CD14-positive monocyte (primary cell): ENCODE measurements at regions not wholly inside any gene's neighbourhood (a gene's known extent, or its start where the extent isn't known, plus 50 kb on each side); places are given as distances from the start of the nearest gene placed in this dataset.

Source experiments
- DNase-seq, 3 donors: peaks; one replicate each; pipeline ENCODE4 v3.0.0-alpha.2; 2011 to 2022
- H2AFZ ChIP-seq: 2 replicates; pipeline ENCODE4 v1.6.0; 2012; ENCODE audit warnings: mild to moderate bottlenecking, low read depth, low read length, inconsistent platforms; ENCODE audit not compliant: insufficient read depth, poor library complexity, severe bottlenecking
- H3K27ac ChIP-seq, 2 donors: 1 replicate in 1 of 2; 2 replicates in 1 of 2; pipeline ENCODE4 v1.5.1; 2012 to 2013; ENCODE audit warnings: low read length in 2 of 2, control low read depth in 1 of 2, inconsistent platforms in 1 of 2, low read depth in 1 of 2, mild to moderate bottlenecking in 1 of 2
- H3K27me3 ChIP-seq, 2 donors: one replicate each; pipeline versions ENCODE4 v1.6.0 to v1.6.1; 2011 to 2013; ENCODE audit warnings: low read length in 2 of 2; ENCODE audit not compliant: control insufficient read depth in 2 of 2, insufficient read depth in 2 of 2
- H3K36me3 ChIP-seq, 2 donors: replicated peaks in 1 of 2; 1 replicate in 1 of 2; 2 replicates in 1 of 2; pipeline versions ENCODE4 v1.5.1 to v1.6.1; 2012 to 2013; ENCODE audit warnings: low read length in 2 of 2, control low read depth in 1 of 2, inconsistent platforms in 1 of 2, mild to moderate bottlenecking in 1 of 2; ENCODE audit not compliant: insufficient read depth in 2 of 2, control insufficient read depth in 1 of 2
- H3K4me1 ChIP-seq, 2 donors: 1 replicate in 1 of 2; 2 replicates in 1 of 2; pipeline versions ENCODE4 v1.5.1 to v1.6.1; 2012 to 2013; ENCODE audit warnings: low read length in 2 of 2, control low read depth in 1 of 2, inconsistent platforms in 1 of 2, mild to moderate bottlenecking in 1 of 2, moderate library complexity in 1 of 2; ENCODE audit not compliant: insufficient read depth in 2 of 2, control insufficient read depth in 1 of 2
- H3K4me2 ChIP-seq: replicated peaks from 2 replicates; pipeline ENCODE3; 2012; ENCODE audit warnings: low read length, moderate library complexity, mild to moderate bottlenecking; ENCODE audit not compliant: poor library complexity, severe bottlenecking; ENCODE audit errors: extremely low read depth
- H3K4me3 ChIP-seq, 3 experiments: fragments of 200-600 bp in 1 of 3; sonication (generic) in 1 of 3; replicated peaks in 1 of 3; 1 replicate in 2 of 3; 2 replicates in 1 of 3; pipeline ENCODE4 v1.5.1; 2011 to 2013; ENCODE audit warnings: low read length in 3 of 3, mild to moderate bottlenecking in 3 of 3, control low read depth in 2 of 3, low read depth in 2 of 3, inconsistent platforms in 1 of 3, moderate library complexity in 1 of 3
- H3K79me2 ChIP-seq: 2 replicates; pipeline ENCODE4 v1.6.0; 2012; ENCODE audit warnings: mild to moderate bottlenecking, control low read depth, inconsistent platforms, low read length, moderate library complexity; ENCODE audit not compliant: insufficient read depth
- H3K9ac ChIP-seq: 2 replicates; pipeline ENCODE4 v1.6.0; 2017; ENCODE audit warnings: low read length, mild to moderate bottlenecking; ENCODE audit not compliant: insufficient read depth, poor library complexity, severe bottlenecking
- H3K9me3 ChIP-seq, 2 donors: replicated peaks in 1 of 2; 1 replicate in 1 of 2; 2 replicates in 1 of 2; pipeline versions ENCODE4 v1.5.1 to v1.6.1; 2012 to 2013; ENCODE audit warnings: low read length in 2 of 2, control low read depth in 1 of 2; ENCODE audit not compliant: control insufficient read depth in 1 of 2, insufficient read depth in 1 of 2
- H4K20me1 ChIP-seq: 2 replicates; pipeline ENCODE4 v1.6.0; 2012; ENCODE audit warnings: mild to moderate bottlenecking, low read length, control low read depth, moderate library complexity; ENCODE audit not compliant: insufficient read depth
- H3K27ac Mint-ChIP-seq, 7 donors: one replicate each; pipeline ENCODE4 v1.8.0; 2020; ENCODE audit warnings: mild to moderate bottlenecking in 7 of 7, mixed read lengths in 7 of 7, moderate library complexity in 6 of 7, inconsistent platforms in 2 of 7
- H3K27me3 Mint-ChIP-seq, 3 donors: one replicate each; pipeline ENCODE4 v1.8.0; 2021 to 2022; ENCODE audit warnings: low read depth in 3 of 3, mild to moderate bottlenecking in 3 of 3, mixed read lengths in 3 of 3, moderate library complexity in 3 of 3, inconsistent platforms in 1 of 3
- H3K36me3 Mint-ChIP-seq, 2 donors: one replicate each; pipeline ENCODE4 v1.8.0; 2020; ENCODE audit warnings: mixed read lengths in 2 of 2, inconsistent platforms in 1 of 2, mild to moderate bottlenecking in 1 of 2
- H3K4me1 Mint-ChIP-seq: one replicate; pipeline ENCODE4 v1.8.0; 2020; ENCODE audit warnings: mild to moderate bottlenecking, mixed read lengths
- H3K4me3 Mint-ChIP-seq, 2 donors: one replicate each; pipeline ENCODE4 v1.8.0; 2020; ENCODE audit warnings: mild to moderate bottlenecking in 2 of 2, mixed read lengths in 2 of 2, moderate library complexity in 1 of 2
- H3K9me3 Mint-ChIP-seq, 7 donors: one replicate each; pipeline ENCODE4 v1.8.0; 2020 to 2022; ENCODE audit warnings: mixed read lengths in 7 of 7, mild to moderate bottlenecking in 6 of 7, moderate library complexity in 6 of 7, inconsistent platforms in 2 of 7
- CTCF ChIP-seq: fragments of 200-600 bp; IDR thresholded peaks from one replicate; pipeline ENCODE4 v1.8.0; 2022; ENCODE audit warnings: antibody characterized with exemption, mild to moderate bottlenecking
- WGBS: methylation state at CpG from one replicate; pipeline ENCODE4 v1.1.5; 2013; ENCODE audit warnings: missing lambda C conversion rate; ENCODE audit not compliant: insufficient coverage; 5-methylcytosine and 5-hydroxymethylcytosine counted together
- intact Hi-C, 2 donors: fragments of 100-400 bp; cut with micrococcal nuclease; formaldehyde crosslinking; loops; one replicate each; pipeline versions ENCODE4 v1.15.0 to v1.15.1; 2023

DNA sequence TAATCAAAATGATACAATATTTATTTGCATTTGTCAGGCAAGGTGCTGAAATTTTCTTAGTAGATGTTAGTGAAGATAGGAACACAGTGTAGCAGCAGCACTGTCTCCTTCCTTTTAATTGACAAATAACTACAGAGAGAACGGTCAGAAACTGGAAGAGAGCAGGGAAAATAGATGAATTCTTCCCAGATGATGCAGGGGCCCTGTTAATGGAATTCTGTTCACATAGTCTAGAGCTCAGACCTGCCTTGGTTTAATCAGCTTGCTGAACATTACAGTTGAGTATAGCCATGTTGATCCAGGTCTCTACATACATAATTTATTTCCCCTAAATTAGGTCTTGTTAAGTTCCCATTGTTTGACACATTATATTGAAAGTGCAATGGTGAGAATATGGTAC is 127.4 kb downstream of the SLC17A6 start:
- Mint-ChIP-seq H3K36me3 (no peaks in the 10 kb centered on the region), H3K4me3 (no peak overlapping the region), H3K9me3 (peaks cover 0 to 4% (median 1%) of the 10 kb centered on the region in 7 donors), H3K27me3 (peaks cover 0 to 2% (median 0%) of the 10 kb centered on the region in 3 donors), H3K4me1 (no peaks in the 10 kb centered on the region), H3K27ac (no peak overlapping the region)
- no peak overlapping the region for H3K27ac ChIP-seq
- H3K27me3 ChIP-seq, result no peaks in the 10 kb centered on the region
- H4K20me1 ChIP-seq, result no peaks in the 10 kb centered on the region
- no CpG with 5 or more reads among the region's 1 CpG for WGBS
- no peak overlapping the region for H3K4me3 ChIP-seq
- no peaks in the 10 kb centered on the region for H3K4me1 ChIP-seq
- H3K9ac ChIP-seq, result no peak overlapping the region
- H2AFZ ChIP-seq, result no peak overlapping the region
- H3K4me2 ChIP-seq, result no peak overlapping the region
- H3K36me3 ChIP-seq, result no peaks in the 10 kb centered on the region
- intact Hi-C loops, result no loop called here
- H3K9me3 ChIP-seq, result no peaks in the 10 kb centered on the region
- H3K79me2 ChIP-seq, result no peaks in the 10 kb centered on the region
- TF ChIP-seq CTCF, result no peak
- no peak for DNase-seq

- TF ChIP-seq CTCF, result no peak
- H3K9me3 ChIP-seq, result no peaks in the 10 kb centered on the region
- no peak overlapping the region for H3K4me3 Mint-ChIP-seq
- no peaks in the 10 kb centered on the region for H3K4me1 Mint-ChIP-seq
- H3K79me2 ChIP-seq, result no peaks in the 10 kb centered on the region
- H3K27me3 ChIP-seq, result no peaks in the 10 kb centered on the region
- intact Hi-C loops, result no loop called here
- no peaks in the 10 kb centered on the region for H3K36me3 Mint-ChIP-seq
- no peaks in the 10 kb centered on the region for H3K4me1 ChIP-seq
- no peak overlapping the region for H3K9ac ChIP-seq
- H3K27ac ChIP-seq, result no peak overlapping the region
- no peak overlapping the region for H3K4me3 ChIP-seq
- H3K4me2 ChIP-seq, result no peak overlapping the region
- H4K20me1 ChIP-seq, result no peaks in the 10 kb centered on the region
- DNase-seq, result no peak
- no peak overlapping the region for H3K27ac Mint-ChIP-seq
- no peaks in the 10 kb centered on the region for H3K27me3 Mint-ChIP-seq
- H2AFZ ChIP-seq, result no peak overlapping the region
- H3K36me3 ChIP-seq, result no peaks in the 10 kb centered on the region
- WGBS, result no CpG with 5 or more reads among the region's 2 CpGs
- H3K9me3 Mint-ChIP-seq, result peaks cover 0 to 3% (median 0%) of the 10 kb centered on the region in 7 donors
Observed at GRCh38 chr11:22461626-22462025, 123.4 kb downstream of the SLC17A6 start.
